IMR-90 (cell line): ENCODE measurements at regions not wholly inside any gene's neighbourhood (a gene's known extent, or its start where the extent isn't known, plus 50 kb on each side); places are given as distances from the start of the nearest gene placed in this dataset.

Experiments
- BHLHE40 ChIP-seq: fragments of 150-350 bp; IDR thresholded peaks from 2 replicates; pipeline ENCODE4 v1.6.1; 2016; ENCODE audit warnings: mild to moderate bottlenecking, low read depth, low read length
- CEBPB ChIP-seq: IDR thresholded peaks from 2 replicates; pipeline ENCODE4 v1.6.1; 2012; ENCODE audit warnings: low read depth, low read length, improper control_type of control experiment
- FOS ChIP-seq: fragments of 150-350 bp; IDR thresholded peaks from 2 replicates; pipeline ENCODE4 v1.6.1; 2016; ENCODE audit warnings: low read depth, low read length
- MAZ ChIP-seq: IDR thresholded peaks from 2 replicates; pipeline ENCODE4 v1.6.1; 2012; ENCODE audit warnings: low read depth, mild to moderate bottlenecking, low read length, improper control_type of control experiment, moderate library complexity, borderline replicate concordance
- MXI1 ChIP-seq: IDR thresholded peaks from 2 replicates; pipeline ENCODE4 v1.6.1; 2012; ENCODE audit warnings: low read depth, mild to moderate bottlenecking, low read length, moderate library complexity, borderline replicate concordance
- NFE2L2 ChIP-seq: fragments of 150-350 bp; IDR thresholded peaks from 2 replicates; pipeline ENCODE4 v1.6.1; 2016; ENCODE audit warnings: low read depth, mild to moderate bottlenecking, low read length
- POLR2A ChIP-seq: IDR thresholded peaks from 2 replicates; pipeline ENCODE4 v1.6.1; 2012; ENCODE audit warnings: mild to moderate bottlenecking, low read depth, low read length
- RAD21 ChIP-seq: IDR thresholded peaks from 2 replicates; pipeline ENCODE4 v1.6.1; 2012; ENCODE audit warnings: low read length, improper control_type of control experiment
- RCOR1 ChIP-seq: IDR thresholded peaks from 2 replicates; pipeline ENCODE4 v1.6.1; 2012; ENCODE audit warnings: mild to moderate bottlenecking, low read length, improper control_type of control experiment; ENCODE audit not compliant: insufficient replicate concordance
- SMC3 ChIP-seq: fragments of 150-350 bp; IDR thresholded peaks from 2 replicates; pipeline ENCODE4 v1.6.1; 2016; ENCODE audit warnings: low read depth, mild to moderate bottlenecking, antibody characterized with exemption, low read length, moderate library complexity
- TF ChIP-seq, protein P1 (sequence below): conservative IDR thresholded peaks from 2 replicates; pipeline ENCODE4 v1.5.1; 2012; ENCODE audit warnings: mild to moderate bottlenecking, low read depth, low read length, improper control_type of control experiment
- TF ChIP-seq, protein P2 (sequence below): fragments of 150-350 bp; IDR thresholded peaks from 2 replicates; pipeline ENCODE4 v1.6.1; 2017; ENCODE audit warnings: mild to moderate bottlenecking, antibody characterized with exemption, low read length, low read depth

DNA sequence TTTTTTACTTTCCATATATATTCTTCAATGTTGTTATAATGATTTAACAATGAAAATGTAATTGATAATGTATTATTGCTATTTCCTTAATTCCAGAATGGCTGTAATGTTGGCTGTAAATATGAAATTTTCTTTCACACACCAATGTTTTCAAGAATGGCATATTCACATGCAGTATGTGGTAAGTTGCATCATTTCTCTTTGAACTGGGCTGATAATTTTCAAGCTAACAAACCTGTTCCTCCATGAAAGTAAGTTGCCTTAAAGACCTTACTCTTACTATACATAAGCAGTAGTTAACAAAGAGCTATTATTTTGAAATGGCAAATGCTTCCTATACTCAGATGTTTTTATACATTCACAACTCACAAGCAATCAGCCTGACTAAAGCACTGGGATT is 154.5 kb downstream of the TMEM168 start:
- TF ChIP-seq, protein P1, sequence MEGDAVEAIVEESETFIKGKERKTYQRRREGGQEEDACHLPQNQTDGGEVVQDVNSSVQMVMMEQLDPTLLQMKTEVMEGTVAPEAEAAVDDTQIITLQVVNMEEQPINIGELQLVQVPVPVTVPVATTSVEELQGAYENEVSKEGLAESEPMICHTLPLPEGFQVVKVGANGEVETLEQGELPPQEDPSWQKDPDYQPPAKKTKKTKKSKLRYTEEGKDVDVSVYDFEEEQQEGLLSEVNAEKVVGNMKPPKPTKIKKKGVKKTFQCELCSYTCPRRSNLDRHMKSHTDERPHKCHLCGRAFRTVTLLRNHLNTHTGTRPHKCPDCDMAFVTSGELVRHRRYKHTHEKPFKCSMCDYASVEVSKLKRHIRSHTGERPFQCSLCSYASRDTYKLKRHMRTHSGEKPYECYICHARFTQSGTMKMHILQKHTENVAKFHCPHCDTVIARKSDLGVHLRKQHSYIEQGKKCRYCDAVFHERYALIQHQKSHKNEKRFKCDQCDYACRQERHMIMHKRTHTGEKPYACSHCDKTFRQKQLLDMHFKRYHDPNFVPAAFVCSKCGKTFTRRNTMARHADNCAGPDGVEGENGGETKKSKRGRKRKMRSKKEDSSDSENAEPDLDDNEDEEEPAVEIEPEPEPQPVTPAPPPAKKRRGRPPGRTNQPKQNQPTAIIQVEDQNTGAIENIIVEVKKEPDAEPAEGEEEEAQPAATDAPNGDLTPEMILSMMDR: no peak
- TF ChIP-seq RCOR1 (no peak), POLR2A (no peak), FOS (no peak), BHLHE40 (no peak), CEBPB (no peak), RAD21 (no peak), NFE2L2 (no peak), MAZ (no peak), SMC3 (no peak), MXI1 (no peak)
- TF ChIP-seq, protein P2, sequence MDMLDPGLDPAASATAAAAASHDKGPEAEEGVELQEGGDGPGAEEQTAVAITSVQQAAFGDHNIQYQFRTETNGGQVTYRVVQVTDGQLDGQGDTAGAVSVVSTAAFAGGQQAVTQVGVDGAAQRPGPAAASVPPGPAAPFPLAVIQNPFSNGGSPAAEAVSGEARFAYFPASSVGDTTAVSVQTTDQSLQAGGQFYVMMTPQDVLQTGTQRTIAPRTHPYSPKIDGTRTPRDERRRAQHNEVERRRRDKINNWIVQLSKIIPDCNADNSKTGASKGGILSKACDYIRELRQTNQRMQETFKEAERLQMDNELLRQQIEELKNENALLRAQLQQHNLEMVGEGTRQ: no peak
